Esophagus squamous epithelium (tissue), 5 donors: ENCODE measurements at regions not wholly inside any gene's neighbourhood (a gene's known extent, or its start where the extent isn't known, plus 50 kb on each side); places are given as distances from the start of the nearest gene placed in this dataset.

Experiments used
- DNase-seq: peaks from one replicate; lab custom pipeline; 2025; lab: John Stamatoyannopoulos, UW
- H3K27ac ChIP-seq, 4 donors: fragments of 200-600 bp; sonication (generic); one replicate each; pipeline ENCODE4 v1.5.1; 2016 to 2019; ENCODE audit warnings: mild to moderate bottlenecking in 1 of 4
- H3K27me3 ChIP-seq, 4 donors: fragments of 200-600 bp; sonication (generic); 1 replicate in 3 of 4; 2 replicates in 1 of 4; pipeline versions ENCODE4 v1.5.1 to v1.6.0; 2017 to 2021; ENCODE audit warnings: antibody characterized with exemption in 1 of 4
- H3K36me3 ChIP-seq, 3 donors: fragments of 200-600 bp; sonication (generic); one replicate each; pipeline ENCODE4 v1.5.1; 2016 to 2019
- H3K4me1 ChIP-seq, 3 donors: fragments of 200-600 bp; sonication (generic); one replicate each; pipeline ENCODE4 v1.5.1; 2017 to 2019
- H3K4me3 ChIP-seq, 4 donors: fragments of 200-600 bp; sonication (generic); 1 replicate in 3 of 4; 2 replicates in 1 of 4; pipeline ENCODE4 v1.5.1; 2016 to 2019; ENCODE audit warnings: mild to moderate bottlenecking in 2 of 4, moderate library complexity in 1 of 4
- H3K9me3 ChIP-seq, 3 donors: fragments of 200-600 bp; sonication (generic); one replicate each; pipeline ENCODE4 v1.5.1; 2016 to 2019
- CTCF ChIP-seq, 6 experiments: fragments of 450-650 bp in 4 of 6; fragments of 200-600 bp in 2 of 6; sonication (generic) in 2 of 6; IDR thresholded peaks; one replicate each; pipeline ENCODE4 v1.5.1; 2016 to 2019; ENCODE audit warnings: antibody characterized with exemption in 6 of 6, mild to moderate bottlenecking in 4 of 6, moderate library complexity in 4 of 6
- POLR2A ChIP-seq, 4 donors: fragments of 450-650 bp; IDR thresholded peaks; one replicate each; pipeline ENCODE4 v1.6.1; 2017; ENCODE audit warnings: antibody characterized with exemption in 4 of 4, mild to moderate bottlenecking in 4 of 4, moderate library complexity in 3 of 4
- WGBS, 2 donors: methylation state at CpG; one replicate each; pipeline ENCODE4 v1.1.5; 2018; 5-methylcytosine and 5-hydroxymethylcytosine counted together
- intact Hi-C: fragments of 100-400 bp; cut with DNase I; formaldehyde crosslinking; loops from one replicate; pipeline ENCODE4 v1.15.0; 2022
- donor health status: DM: yes; HTN: yes; CAD: no.

GRCh38 chr6:145373826-145374225 is 361.5 kb downstream of the EPM2A start:
- H3K4me3 ChIP-seq, result no peak overlapping the region
- H3K4me1 ChIP-seq, result peaks cover 0 to 3% (median 0%) of the 10 kb centered on the region in 3 donors
- intact Hi-C loops, result no loop called here
- no peak overlapping the region for H3K27ac ChIP-seq
- H3K9me3 ChIP-seq, result no peaks in the 10 kb centered on the region
- DNase-seq, result no peak
- H3K36me3 ChIP-seq, result no peaks in the 10 kb centered on the region
- TF ChIP-seq POLR2A (IDR thresholded peaks at IDR 0.05) (no peak), CTCF (IDR thresholded peaks at IDR 0.05) (no peak)
- 70 to 75% methylated on average over 1 of the region's 1 CpG for WGBS, 2 donors
- H3K27me3 ChIP-seq, result no peaks in the 10 kb centered on the region

GRCh38 chr6:145374570-145374969 is 360.8 kb downstream of the EPM2A start:
- Histone ChIP-seq H3K9me3 (no peaks in the 10 kb centered on the region), H3K36me3 (no peaks in the 10 kb centered on the region), H3K27me3 (no peaks in the 10 kb centered on the region), H3K27ac (no peak overlapping the region), H3K4me3 (no peak overlapping the region), H3K4me1 (peaks cover 0 to 3% (median 0%) of the 10 kb centered on the region in 3 donors)
- TF ChIP-seq CTCF (IDR thresholded peaks at IDR 0.05), result no peak
- no peak for TF ChIP-seq POLR2A (IDR thresholded peaks at IDR 0.05)
- 38 to 58% methylated on average over 1 of the region's 1 CpG for WGBS, 2 donors
- intact Hi-C loops, result no loop called here
- DNase-seq, result no peak

- H3K27ac ChIP-seq, result no peak overlapping the region
- no peak overlapping the region for H3K4me3 ChIP-seq
- TF ChIP-seq POLR2A (IDR thresholded peaks at IDR 0.05), result no peak
- TF ChIP-seq CTCF (IDR thresholded peaks at IDR 0.05), result no peak
- 37 to 55% methylated on average over 4 of the region's 4 CpGs for WGBS, 2 donors
- no peaks in the 10 kb centered on the region for H3K9me3 ChIP-seq
- H3K27me3 ChIP-seq, result no peaks in the 10 kb centered on the region
- intact Hi-C loops, result no loop called here
- H3K36me3 ChIP-seq, result no peaks in the 10 kb centered on the region
- DNase-seq, result no peak
- peaks cover 0 to 3% (median 0%) of the 10 kb centered on the region in 3 donors for H3K4me1 ChIP-seq
Measured at GRCh38 chr6:145375502-145375901, 359.8 kb downstream of the EPM2A start.

DNA sequence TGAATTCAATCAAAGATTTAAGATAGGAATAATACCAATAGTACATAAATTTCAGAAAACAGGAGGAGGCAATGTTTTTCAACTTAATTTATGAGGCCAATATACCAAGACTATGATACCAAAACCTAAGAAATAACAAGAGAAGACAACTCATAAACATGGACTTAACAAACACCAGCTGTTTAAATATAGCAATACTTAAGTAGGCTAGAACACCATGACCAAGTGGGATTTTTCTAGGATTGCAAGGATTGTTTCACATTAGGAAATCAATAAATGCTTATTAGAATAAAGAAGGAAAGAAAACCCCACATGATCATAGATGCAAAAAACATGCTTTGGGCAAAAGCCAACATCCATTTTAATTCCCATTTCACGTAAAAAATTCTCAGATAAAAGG is 355.1 kb downstream of the EPM2A start:
- H3K27me3 ChIP-seq, result no peaks in the 10 kb centered on the region
- H3K9me3 ChIP-seq, result no peaks in the 10 kb centered on the region
- no peaks in the 10 kb centered on the region for H3K4me1 ChIP-seq
- intact Hi-C loops, result no loop called here
- no peaks in the 10 kb centered on the region for H3K36me3 ChIP-seq
- DNase-seq, result no peak
- 50 to 73% methylated on average over 1 of the region's 1 CpG for WGBS, 2 donors
- no peak overlapping the region for H3K4me3 ChIP-seq
- no peak overlapping the region for H3K27ac ChIP-seq
- no peak for TF ChIP-seq POLR2A (IDR thresholded peaks at IDR 0.05)
- no peak for TF ChIP-seq CTCF (IDR thresholded peaks at IDR 0.05)

GRCh38 chr6:145381941-145382340 is 353.4 kb downstream of the EPM2A start:
- WGBS, 2 donors, result 46 to 59% methylated on average over 3 of the region's 3 CpGs
- intact Hi-C loops, result no loop called here
- Histone ChIP-seq H3K27ac (no peak overlapping the region), H3K4me3 (no peak overlapping the region), H3K4me1 (no peaks in the 10 kb centered on the region), H3K36me3 (no peaks in the 10 kb centered on the region), H3K9me3 (no peaks in the 10 kb centered on the region), H3K27me3 (no peaks in the 10 kb centered on the region)
- DNase-seq, result no peak
- no peak for TF ChIP-seq CTCF (IDR thresholded peaks at IDR 0.05)
- no peak for TF ChIP-seq POLR2A (IDR thresholded peaks at IDR 0.05)
